GM18502 (cell line): ENCODE measurements at regions not wholly inside any gene's neighbourhood (a gene's known extent, or its start where the extent isn't known, plus 50 kb on each side); places are given as distances from the start of the nearest gene placed in this dataset.

ENCODE experiments used
- ATAC-seq: cut with Tn5 transposase; IDR thresholded peaks from one replicate; pipeline ENCODE4 v1.9.1; 2021; ENCODE audit warnings: mild to moderate bottlenecking; ENCODE audit not compliant: unreplicated experiment, poor library complexity

GRCh38 chr4:65791111-65791811 lies 121.0 kb upstream of the EPHA5 start:
- no peak for ATAC-seq

- ATAC-seq = no peak
These were observed 119.5 kb upstream of the EPHA5 start for GRCh38 chr4:65789805-65790204.

- no peak for ATAC-seq
These were observed 119.1 kb upstream of the EPHA5 start for GRCh38 chr4:65789341-65789740.

- ATAC-seq = no peak
These were observed 107.0 kb upstream of the EPHA5 start for GRCh38 chr4:65777270-65777669.

GRCh38 chr4:65773636-65774035 lies 103.3 kb upstream of the EPHA5 start:
- no peak for ATAC-seq

- ATAC-seq = no peak
These were observed 77.1 kb upstream of the EPHA5 start for GRCh38 chr4:65747386-65747785.

- ATAC-seq = no peak
These were observed 67.8 kb upstream of the EPHA5 start for GRCh38 chr4:65738134-65738533.

- no peak for ATAC-seq
These were observed 67.4 kb upstream of the EPHA5 start for GRCh38 chr4:65737672-65738071.

GRCh38 chr4:65724973-65725372 lies 54.7 kb upstream of the EPHA5 start:
- no peak for ATAC-seq
